B cell (primary cell): ENCODE measurements at regions not wholly inside any gene's neighbourhood (a gene's known extent, or its start where the extent isn't known, plus 50 kb on each side); places are given as distances from the start of the nearest gene placed in this dataset.

ENCODE experiments used
- CTCF ChIP-seq: fragments of 200-600 bp; IDR thresholded peaks from one replicate; pipeline ENCODE4 v1.8.0; 2022; ENCODE audit warnings: antibody characterized with exemption, mild to moderate bottlenecking
- EZH2 ChIP-seq: IDR thresholded peaks from 2 replicates; pipeline ENCODE4 v1.6.1; 2012; ENCODE audit warnings: borderline replicate concordance, low read depth, mild to moderate bottlenecking, moderate library complexity, low read length; ENCODE audit not compliant: insufficient read depth, poor library complexity, severe bottlenecking

GRCh38 chr7:12494687-12495024, 75.9 kb upstream of the SCIN start:
- no peak for TF ChIP-seq EZH2
- no peak for TF ChIP-seq CTCF
